DMS53 treated with DMSO at 0.1 percent for 48 hours (cell line): ENCODE measurements at regions not wholly inside any gene's neighbourhood (a gene's known extent, or its start where the extent isn't known, plus 50 kb on each side); places are given as distances from the start of the nearest gene placed in this dataset.
"Not testable (repeated sequence)": the region's sequence is repeated elsewhere in the genome, so short reads cannot be mapped to it uniquely, and the experiment has no call there.

Source experiments
- DNase-seq: peaks from one replicate; lab custom pipeline; 2025; ENCODE audit not compliant: unreplicated experiment; lab: John Stamatoyannopoulos, UW

GRCh38 chr3:3346556-3346955 is 167.1 kb upstream of the CRBN start:
- no peak for DNase-seq

GRCh38 chr3:3342141-3342540 is 162.7 kb upstream of the CRBN start:
- DNase-seq: no peak

- DNase-seq: no peak
Measured at GRCh38 chr3:3340965-3341895, 161.7 kb upstream of the CRBN start.

GRCh38 chr3:3340526-3340925 is 161.0 kb upstream of the CRBN start:
- no peak for DNase-seq

- DNase-seq: no peak
Measured at GRCh38 chr3:3335903-3336302, 156.4 kb upstream of the CRBN start.

- no peak for DNase-seq
Measured at GRCh38 chr3:3334491-3334890, 155.0 kb upstream of the CRBN start.

- DNase-seq: no peak
Measured at GRCh38 chr3:3333571-3333970, 154.1 kb upstream of the CRBN start.

GRCh38 chr3:3316521-3316920 is 137.0 kb upstream of the CRBN start:
- DNase-seq: no peak

GRCh38 chr3:3315846-3316245 is 136.4 kb upstream of the CRBN start:
- no peak for DNase-seq

GRCh38 chr3:3309887-3310286 is 130.4 kb upstream of the CRBN start:
- DNase-seq: no peak

GRCh38 chr3:3308809-3309208 is 129.3 kb upstream of the CRBN start:
- DNase-seq: no peak

- DNase-seq: no peak
Measured at GRCh38 chr3:3307491-3307890, 128.0 kb upstream of the CRBN start.

- no peak for DNase-seq
Measured at GRCh38 chr3:3305841-3306240, 126.3 kb upstream of the CRBN start.

- no peak for DNase-seq
Measured at GRCh38 chr3:3305084-3305483, 125.6 kb upstream of the CRBN start.

GRCh38 chr3:3303636-3304035 is 124.1 kb upstream of the CRBN start:
- no peak for DNase-seq

- no peak for DNase-seq
Measured at GRCh38 chr3:3302964-3303363, 123.5 kb upstream of the CRBN start.

- no peak for DNase-seq
Measured at GRCh38 chr3:3301476-3301875, 122.0 kb upstream of the CRBN start.

GRCh38 chr3:3296979-3297381 is 117.5 kb upstream of the CRBN start:
- no peak for DNase-seq

GRCh38 chr3:3295586-3295985 is 116.1 kb upstream of the CRBN start:
- DNase-seq: no peak

GRCh38 chr3:3291756-3292283 is 112.3 kb upstream of the CRBN start:
- not testable (repeated sequence) for DNase-seq

GRCh38 chr3:3288255-3288654 is 108.8 kb upstream of the CRBN start:
- no peak for DNase-seq

GRCh38 chr3:3286014-3286413 is 106.5 kb upstream of the CRBN start:
- DNase-seq: no peak

GRCh38 chr3:3281024-3281423 is 101.5 kb upstream of the CRBN start:
- DNase-seq: no peak
